Aorta (tissue), 5 donors: ENCODE measurements at regions not wholly inside any gene's neighbourhood (a gene's known extent, or its start where the extent isn't known, plus 50 kb on each side); places are given as distances from the start of the nearest gene placed in this dataset.
A peak's percentile ranks its signal among the peaks of the same experiment; 100 is the strongest.
"Not testable (repeated sequence)": the region's sequence is repeated elsewhere in the genome, so short reads cannot be mapped to it uniquely, and the experiment has no call there.

Experiments used
- ATAC-seq: fragments of 200-7000 bp; cut with Tn5 transposase; one replicate; pipeline ENCODE4 v1.9.1; 2022; ENCODE audit warnings: moderate library complexity; ENCODE audit not compliant: low FRiP score
- DNase-seq, 2 donors: peaks; one replicate each; pipeline ENCODE4 v3.0.0-alpha.2; 2020
- H3K27ac ChIP-seq, 2 donors: one replicate each; pipeline ENCODE4 v1.5.1; 2013; ENCODE audit warnings: low read length in 2 of 2, mild to moderate bottlenecking in 2 of 2, moderate library complexity in 2 of 2, control low read depth in 1 of 2, inconsistent platforms in 1 of 2, low read depth in 1 of 2
- H3K27me3 ChIP-seq, 2 donors: one replicate each; pipeline ENCODE4 v1.6.1; 2013; ENCODE audit warnings: control low read depth in 1 of 2, low read length in 1 of 2, mild to moderate bottlenecking in 1 of 2, moderate library complexity in 1 of 2; ENCODE audit not compliant: insufficient read depth in 2 of 2, control insufficient read depth in 1 of 2
- H3K36me3 ChIP-seq, 2 donors: one replicate each; pipeline ENCODE4 v1.6.1; 2013; ENCODE audit warnings: control low read depth in 1 of 2, low read length in 1 of 2, mild to moderate bottlenecking in 1 of 2; ENCODE audit not compliant: insufficient read depth in 2 of 2, control insufficient read depth in 1 of 2
- H3K4me1 ChIP-seq, 2 donors: one replicate each; pipeline ENCODE4 v1.6.1; 2013; ENCODE audit warnings: low read length in 2 of 2, control low read depth in 1 of 2, mild to moderate bottlenecking in 1 of 2, moderate library complexity in 1 of 2; ENCODE audit not compliant: insufficient read depth in 2 of 2, control insufficient read depth in 1 of 2
- H3K4me3 ChIP-seq, 2 donors: one replicate each; pipeline ENCODE4 v1.5.1; 2013; ENCODE audit warnings: low read length in 2 of 2, control low read depth in 1 of 2, mild to moderate bottlenecking in 1 of 2
- H3K9me3 ChIP-seq: one replicate; pipeline ENCODE4 v1.6.1; 2013; ENCODE audit warnings: mild to moderate bottlenecking, low read length; ENCODE audit not compliant: control insufficient read depth
- WGBS, 2 donors: extraction: QIAGEN DNeasy Blood & Tissue Kit; methylation state at CpG; one replicate each; pipeline ENCODE4 v1.1.7; 2013; 5-methylcytosine and 5-hydroxymethylcytosine counted together
- intact Hi-C, 2 donors: fragments of 100-400 bp; cut with DNase I; formaldehyde crosslinking; loops; one replicate each; pipeline versions ENCODE4 v1.14.2 to v1.15.0; 2022
- donor health status: healthy with polysubstance abuse.
- donor health status: Bipolar disorder and iron deficiency.
- donor health status: DM: no; HTN: no; CAD: no.
- donor health status: DM: no; HTN: no; CAD: no.
- donor health status: DM: yes; HTN: yes; CAD: no.

DNA sequence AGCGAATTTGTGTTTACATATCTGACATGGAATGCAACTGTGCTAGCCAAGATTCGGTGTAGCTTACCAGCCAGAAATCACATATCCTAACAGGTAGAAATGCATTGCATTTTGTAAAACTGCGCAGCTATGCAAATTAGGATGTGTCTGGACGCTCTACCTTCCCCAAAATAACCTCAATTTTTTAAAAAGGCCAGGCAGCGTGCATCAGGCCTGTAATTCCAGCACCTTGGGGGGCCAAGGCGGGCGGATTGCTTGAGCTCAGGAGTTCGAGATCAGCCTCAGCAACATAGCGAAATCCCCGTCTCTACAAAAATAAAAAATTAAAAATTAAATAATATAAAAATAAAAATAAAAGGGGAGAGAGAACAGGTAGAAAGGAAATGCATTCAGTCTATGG, 305.0 kb downstream of the TYW1 start:
- ATAC-seq = no peak
- 14 to 15% methylated on average over 10 of the region's 10 CpGs for WGBS, 2 donors
- H3K9me3 ChIP-seq = no peaks in the 10 kb centered on the region

DNA sequence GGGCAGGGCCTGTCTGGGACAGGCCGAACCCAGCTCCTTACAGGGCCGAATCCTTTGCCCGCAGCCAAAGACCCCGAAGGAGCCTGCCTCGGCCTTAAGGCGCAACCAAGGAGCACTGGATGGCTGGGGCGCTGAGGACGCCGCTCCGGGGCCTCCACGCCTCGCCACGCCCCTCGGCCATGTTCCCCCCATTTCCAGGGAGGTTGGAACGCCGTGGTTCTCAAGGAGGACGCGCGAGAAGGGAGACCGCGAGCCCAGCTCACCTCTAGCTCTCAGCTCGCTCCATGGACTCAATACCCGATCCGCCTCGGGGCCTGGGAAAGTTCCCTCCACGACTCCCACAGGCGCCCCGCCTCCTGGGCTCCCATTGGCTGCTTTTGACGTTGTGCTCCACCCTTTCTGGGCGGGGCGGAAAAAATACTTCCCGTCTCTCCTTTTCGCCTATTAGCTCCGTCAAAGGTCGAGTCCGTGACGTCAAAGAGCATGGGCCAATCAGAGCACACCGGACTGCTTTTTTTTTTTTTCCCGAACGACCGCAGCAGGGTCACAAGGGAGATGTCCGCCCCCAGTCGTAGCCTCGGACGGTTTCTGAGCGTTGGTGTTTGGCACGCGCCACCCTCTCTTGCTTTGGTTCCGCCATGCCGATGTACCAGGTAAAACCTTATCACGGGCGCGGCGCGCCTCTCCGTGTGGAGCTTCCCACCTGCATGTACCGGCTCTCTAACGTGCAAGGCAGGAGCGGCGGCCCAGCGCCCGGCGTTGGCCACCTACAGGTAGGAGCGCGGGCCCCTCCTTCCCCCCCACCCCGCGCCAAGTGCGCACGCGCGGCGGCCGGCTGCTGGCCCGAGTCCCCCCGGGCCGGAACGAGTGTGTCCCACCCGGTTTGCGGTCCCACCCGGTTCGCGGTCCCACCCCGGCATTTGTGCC, 305.7 kb downstream of the TYW1 start:
- 0 to 1% methylated on average over 80 to 83 of the region's 83 CpGs for WGBS, 2 donors

More for the DNA sequence above, 305.0 kb downstream of the TYW1 start:
- Histone ChIP-seq H3K36me3 (peaks cover 0 to 2% of the 10 kb centered on the region in 2 donors), H3K4me3 (peak overlapping the region; percentile 35 to 60), H3K27me3 (no peaks in the 10 kb centered on the region), H3K4me1 (no peaks in the 10 kb centered on the region), H3K27ac (no peak overlapping the region)
- no peak for DNase-seq
- intact Hi-C loops = no loop called here

DNA sequence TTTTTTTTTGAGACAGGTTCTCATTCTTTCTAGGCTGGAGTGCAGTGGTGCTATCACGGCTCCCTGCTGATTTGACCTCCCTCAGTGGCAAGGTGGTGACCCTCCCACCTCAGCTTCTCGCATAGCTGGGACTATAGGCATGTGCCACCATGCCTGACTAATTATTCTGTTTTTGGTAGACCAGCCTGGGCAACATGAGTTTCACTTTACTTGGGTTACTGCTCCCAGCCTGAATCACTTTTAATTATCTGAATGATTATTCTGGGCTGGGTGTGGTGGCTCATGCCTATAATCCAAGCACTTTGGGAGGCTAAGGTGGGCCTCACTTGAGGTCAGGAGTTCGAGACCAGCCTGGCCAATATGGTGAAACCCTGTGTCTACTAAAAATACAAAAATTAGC, 308.2 kb downstream of the TYW1 start:
- H3K4me1 ChIP-seq, H3K9me3 ChIP-seq, DNase-seq, H3K4me3 ChIP-seq, ATAC-seq, intact Hi-C loops, H3K27me3 ChIP-seq, H3K36me3 ChIP-seq, H3K27ac ChIP-seq: not testable (repeated sequence)
- WGBS, 2 donors = 93% methylated on average over 3 of the region's 3 CpGs

More for the DNA sequence above, 305.7 kb downstream of the TYW1 start:
- intact Hi-C loops = no loop called here
- Histone ChIP-seq H3K27ac (peak overlapping the region; percentile 36 to 91), H3K36me3 (peaks cover 0 to 2% of the 10 kb centered on the region in 2 donors), H3K27me3 (no peaks in the 10 kb centered on the region), H3K9me3 (no peaks in the 10 kb centered on the region), H3K4me1 (no peaks in the 10 kb centered on the region), H3K4me3 (peak overlapping the region; percentile 35 to 60)
- ATAC-seq (peak; percentile 97), DNase-seq (peak; percentile 99 to 100)

DNA sequence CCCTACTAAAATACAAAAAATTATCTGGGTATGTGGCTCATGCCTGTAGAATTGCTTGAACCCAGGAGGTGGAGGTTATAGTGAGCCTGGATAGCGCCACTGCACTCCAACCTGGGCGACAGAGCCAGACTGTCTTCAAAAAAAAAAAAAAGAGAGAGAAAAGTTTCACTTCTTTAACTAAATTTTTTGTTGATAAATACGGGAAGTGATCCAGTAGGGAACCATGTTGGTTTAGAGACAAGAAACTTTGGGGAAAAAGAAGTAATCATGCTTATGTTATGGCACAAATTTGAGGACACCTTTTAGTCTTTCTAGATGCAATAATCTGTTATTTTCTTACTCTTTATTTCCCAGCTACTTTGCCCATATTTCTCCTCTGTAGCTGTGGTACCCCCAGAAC, 309.7 kb downstream of the TYW1 start:
- WGBS, 2 donors = 90 to 91% methylated on average over 3 of the region's 3 CpGs

DNA sequence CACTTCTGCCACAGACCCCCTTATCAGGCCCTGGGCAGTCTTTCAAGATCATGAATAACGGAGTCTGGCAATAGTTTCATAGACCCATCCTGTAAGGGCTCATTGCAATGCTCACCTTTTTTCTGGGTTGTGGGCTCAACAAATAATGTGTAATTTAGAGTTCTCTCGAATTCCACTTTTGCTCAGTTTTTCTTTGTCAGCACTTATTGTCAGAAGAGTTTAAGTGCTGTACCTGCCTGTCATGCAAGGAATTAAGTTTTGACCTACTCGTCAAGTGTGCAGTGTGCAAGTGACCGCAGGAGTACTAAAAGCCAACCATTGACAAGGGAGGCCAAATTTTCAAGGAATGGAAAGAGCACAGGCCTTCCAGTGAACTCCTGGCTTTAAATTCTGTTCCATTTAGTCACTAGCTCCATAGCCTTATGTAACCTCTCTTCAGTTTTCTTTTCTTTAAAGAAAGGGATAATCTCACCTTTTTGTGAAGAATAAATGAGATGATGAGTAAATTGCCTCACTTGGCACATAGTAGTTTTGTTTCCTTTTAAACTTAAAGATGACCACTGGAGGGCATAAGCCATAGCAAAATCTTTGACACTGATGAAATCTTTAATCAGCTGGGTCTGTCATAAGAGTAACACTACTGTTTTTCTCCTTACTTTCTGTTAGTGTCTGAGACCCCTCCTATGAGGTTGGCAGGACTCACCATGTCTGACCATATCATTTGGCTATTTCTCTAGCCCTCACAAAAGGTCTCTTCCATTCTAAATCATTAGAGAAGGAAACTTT, 313.3 kb downstream of the TYW1 start:
- H3K9me3 ChIP-seq = no peaks in the 10 kb centered on the region
- H3K27me3 ChIP-seq = no peaks in the 10 kb centered on the region
- 86 to 92% methylated on average over 4 of the region's 4 CpGs for WGBS, 2 donors
- no peak overlapping the region for H3K27ac ChIP-seq
- no peak overlapping the region for H3K4me3 ChIP-seq
- DNase-seq = no peak
- H3K4me1 ChIP-seq = no peaks in the 10 kb centered on the region
- no peak for ATAC-seq
- H3K36me3 ChIP-seq = peaks cover 9 to 10% of the 10 kb centered on the region in 2 donors
- intact Hi-C loops = no loop called here

More for the DNA sequence above, 309.7 kb downstream of the TYW1 start:
- no peak for ATAC-seq
- no peak overlapping the region for H3K4me3 ChIP-seq
- no peak for DNase-seq
- no peaks in the 10 kb centered on the region for H3K27me3 ChIP-seq
- H3K9me3 ChIP-seq = no peaks in the 10 kb centered on the region
- no peaks in the 10 kb centered on the region for H3K4me1 ChIP-seq
- intact Hi-C loops = no loop called here
- no peak overlapping the region for H3K27ac ChIP-seq
- H3K36me3 ChIP-seq = peaks cover 2 to 10% of the 10 kb centered on the region in 2 donors

DNA sequence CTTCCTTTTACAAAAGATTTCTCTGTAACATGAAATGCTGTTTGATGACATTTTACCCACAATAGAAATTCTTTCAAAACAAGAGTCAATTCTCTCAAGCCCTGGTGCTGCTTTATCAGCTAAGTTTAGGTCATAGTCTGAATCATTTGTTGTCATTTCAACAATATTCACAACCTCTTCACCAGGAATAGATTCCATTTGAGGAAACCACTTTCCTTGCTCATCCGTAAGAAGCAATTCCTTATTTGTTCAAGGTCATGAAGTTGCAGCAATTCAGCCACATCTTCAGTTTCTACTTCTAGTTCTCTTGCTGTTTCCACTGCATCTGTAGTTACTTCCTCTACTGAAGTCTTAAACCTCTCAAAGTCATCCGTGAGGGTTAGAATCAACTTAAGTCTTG, 315.3 kb downstream of the TYW1 start:
- DNase-seq = no peak
- H3K36me3 ChIP-seq = peaks cover 8 to 9% of the 10 kb centered on the region in 2 donors
- no peak for ATAC-seq
- no peaks in the 10 kb centered on the region for H3K9me3 ChIP-seq
- intact Hi-C loops = no loop called here
- H3K4me1 ChIP-seq = no peaks in the 10 kb centered on the region
- 84 to 89% methylated on average over 2 of the region's 2 CpGs for WGBS, 2 donors
- H3K27me3 ChIP-seq = no peaks in the 10 kb centered on the region
- H3K4me3 ChIP-seq = no peak overlapping the region
- H3K27ac ChIP-seq = no peak overlapping the region

DNA sequence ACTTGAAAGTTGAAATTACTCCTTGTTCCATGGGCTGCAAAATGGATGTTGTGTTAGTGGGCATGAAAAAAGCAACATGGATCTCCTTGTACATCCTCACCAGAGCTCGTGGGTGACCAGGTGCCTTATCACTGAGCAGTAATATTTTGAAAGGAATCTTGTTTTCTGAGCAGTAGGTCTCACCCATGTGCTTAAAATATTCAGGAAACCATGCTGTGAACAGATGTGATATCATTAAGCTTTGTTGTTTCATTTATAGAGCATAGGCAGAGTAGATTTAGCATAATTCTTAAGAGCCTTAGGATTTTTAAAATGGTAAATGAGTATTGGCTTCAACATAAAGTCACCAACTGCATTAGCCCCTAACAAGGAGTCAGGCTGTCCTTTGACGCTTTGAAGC, 316.6 kb downstream of the TYW1 start:
- no peak overlapping the region for H3K27ac ChIP-seq
- no peaks in the 10 kb centered on the region for H3K4me1 ChIP-seq
- peaks cover 8 to 9% of the 10 kb centered on the region in 2 donors for H3K36me3 ChIP-seq
- no peaks in the 10 kb centered on the region for H3K9me3 ChIP-seq
- ATAC-seq (no peak), DNase-seq (no peak)
- H3K27me3 ChIP-seq = no peaks in the 10 kb centered on the region
- H3K4me3 ChIP-seq = no peak overlapping the region
- intact Hi-C loops = no loop called here
- WGBS, 2 donors = 90 to 91% methylated on average over 2 of the region's 2 CpGs

DNA sequence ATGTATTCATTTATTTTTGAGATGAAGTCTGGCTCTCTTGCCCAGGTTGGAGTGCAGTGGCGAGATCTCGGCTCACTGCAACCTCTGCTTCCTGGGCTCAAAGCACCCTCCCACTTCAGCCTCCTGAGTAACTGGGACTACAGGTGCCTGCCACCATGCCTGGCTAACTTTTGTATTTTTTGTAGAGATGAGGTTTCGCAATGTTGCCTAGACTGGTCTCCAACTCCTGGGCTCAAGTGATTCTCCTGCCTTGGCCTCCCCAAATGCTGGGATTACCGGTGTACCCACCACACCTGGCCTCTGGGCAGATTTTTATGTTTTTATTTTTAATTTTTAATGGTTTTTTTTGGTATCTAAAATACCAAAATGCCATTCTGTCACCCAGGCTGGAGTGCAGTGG, 320.3 kb downstream of the TYW1 start:
- ATAC-seq, H3K36me3 ChIP-seq, intact Hi-C loops: not testable (repeated sequence)

More for the DNA sequence above, 320.3 kb downstream of the TYW1 start:
- WGBS, 2 donors = 96 to 100% methylated on average over 4 of the region's 4 CpGs
- H3K27me3 ChIP-seq, H3K4me1 ChIP-seq, H3K27ac ChIP-seq, H3K4me3 ChIP-seq, DNase-seq, H3K9me3 ChIP-seq: not testable (repeated sequence)
